Endothelial cell of umbilical vein (primary cell): ENCODE measurements at regions not wholly inside any gene's neighbourhood (a gene's known extent, or its start where the extent isn't known, plus 50 kb on each side); places are given as distances from the start of the nearest gene placed in this dataset.

Source experiments
- BruUV-seq: library from RNA; stranded (reverse); fragments of 400-500 nt; replicated peaks from 2 replicates; lab custom pipeline; 2021; lab: Mats Ljungman, UMichigan
- CTCF ChIA-PET: fragments of 300-600, 350-600 bp; sonication (Branson Sonifier 250); formaldehyde crosslinking; loops from one replicate; lab custom pipeline; 2021; ENCODE audit warnings: antibody characterized with exemption, inconsistent platforms; lab: Charles Lee
- POLR2A ChIA-PET: fragments of 300-600, 350-600 bp; sonication (Branson Sonifier 250); formaldehyde crosslinking; loops from one replicate; lab custom pipeline; 2021; ENCODE audit warnings: antibody characterized with exemption, inconsistent platforms; lab: Charles Lee
- DNase-seq: peaks from one replicate; pipeline ENCODE4 v3.0.0-alpha.2; 2011; ENCODE audit warnings: low read depth, low spot score
- FAIRE-seq: peaks from 2 replicates; lab custom pipeline; 2011; peaks lifted over from hg19 to GRCh38; lab: Jason Lieb, UNC
- H2AFZ ChIP-seq: 2 replicates; pipeline ENCODE4 v1.6.0; 2012; ENCODE audit warnings: low read depth, low read length, control low read depth, inconsistent platforms
- H3K27ac ChIP-seq: 2 replicates; pipeline ENCODE4 v1.5.1; 2011; ENCODE audit warnings: low read depth, mild to moderate bottlenecking, control low read depth, low read length, moderate library complexity; ENCODE audit not compliant: insufficient read depth
- H3K27me3 ChIP-seq, 2 experiments: 2 replicates each; pipeline versions ENCODE4 v1.6.0 to v1.6.1; 2011; ENCODE audit warnings: low read length in 2 of 2, mixed read lengths in 1 of 2; ENCODE audit not compliant: control insufficient read depth in 2 of 2, insufficient read depth in 2 of 2
- H3K36me3 ChIP-seq, 2 experiments: 2 replicates in 1 of 2; 3 replicates in 1 of 2; pipeline ENCODE4 v1.5.1; 2011; ENCODE audit warnings: low read length in 2 of 2, mild to moderate bottlenecking in 1 of 2, moderate library complexity in 1 of 2; ENCODE audit not compliant: control insufficient read depth in 2 of 2, insufficient read depth in 2 of 2; ENCODE audit errors: extremely low read depth in 1 of 2
- H3K4me1 ChIP-seq: 3 replicates; pipeline ENCODE4 v1.5.1; 2011; ENCODE audit warnings: mild to moderate bottlenecking, low read length; ENCODE audit not compliant: control insufficient read depth, insufficient read depth; ENCODE audit errors: extremely low read depth
- H3K4me2 ChIP-seq: 2 replicates; pipeline ENCODE4 v1.6.1; 2011; ENCODE audit warnings: low read length, control low read depth, mixed read lengths; ENCODE audit not compliant: insufficient read depth
- H3K4me3 ChIP-seq, 3 experiments: fragments of 200-600 bp in 1 of 3; sonication (generic), shearing (Covaris generic) in 1 of 3; replicated peaks in 1 of 3; 2 replicates each; pipeline ENCODE4 v1.5.1; 2011 to 2016; ENCODE audit warnings: control low read depth in 3 of 3, low read length in 3 of 3, mild to moderate bottlenecking in 2 of 3, inconsistent platforms in 1 of 3, low read depth in 1 of 3, moderate library complexity in 1 of 3; ENCODE audit not compliant: insufficient read depth in 1 of 3
- H3K79me2 ChIP-seq: 2 replicates; pipeline ENCODE4 v1.6.0; 2012; ENCODE audit warnings: low read length, inconsistent platforms; ENCODE audit not compliant: control insufficient read depth, insufficient read depth
- H3K9ac ChIP-seq: replicated peaks from 2 replicates; pipeline ENCODE3; 2011; ENCODE audit warnings: low read length, control low read depth; ENCODE audit not compliant: insufficient read depth; ENCODE audit errors: extremely low read depth
- H3K9me1 ChIP-seq: replicated peaks from 3 replicates; pipeline ENCODE4 v1.6.0; 2011; ENCODE audit warnings: mild to moderate bottlenecking, low read length; ENCODE audit not compliant: control insufficient read depth, insufficient read depth; ENCODE audit errors: extremely low read depth
- H3K9me3 ChIP-seq: replicated peaks from 2 replicates; pipeline ENCODE4 v1.5.1; 2012; ENCODE audit warnings: low read length, inconsistent platforms; ENCODE audit not compliant: control insufficient read depth, insufficient read depth
- H4K20me1 ChIP-seq: replicated peaks from 2 replicates; pipeline ENCODE3; 2011; ENCODE audit warnings: mild to moderate bottlenecking, low read length; ENCODE audit not compliant: control insufficient read depth, insufficient read depth; ENCODE audit errors: extremely low read depth
- CTCF ChIP-seq, 2 donors: IDR thresholded peaks; 1 replicate in 1 of 2; 2 replicates in 1 of 2; pipeline ENCODE4 v1.5.1; 2011; ENCODE audit warnings: low read length in 2 of 2, mild to moderate bottlenecking in 2 of 2, moderate library complexity in 2 of 2, control low read depth in 1 of 2, inconsistent platforms in 1 of 2, low read depth in 1 of 2; ENCODE audit not compliant: insufficient read depth in 1 of 2; ENCODE audit errors: extremely low read depth in 1 of 2
- EZH2 ChIP-seq: IDR thresholded peaks from 2 replicates; pipeline ENCODE4 v1.6.1; 2012; ENCODE audit warnings: borderline replicate concordance, low read depth, mild to moderate bottlenecking, moderate library complexity, low read length, inconsistent platforms; ENCODE audit not compliant: severe bottlenecking
- FOS ChIP-seq: IDR thresholded peaks from 2 replicates; pipeline ENCODE4 v1.6.1; 2011; ENCODE audit warnings: mild to moderate bottlenecking, low read length, moderate library complexity, borderline replicate concordance; ENCODE audit not compliant: insufficient read depth
- GATA2 ChIP-seq: IDR thresholded peaks from 2 replicates; pipeline ENCODE4 v1.7.0; 2011; ENCODE audit warnings: low read depth, mild to moderate bottlenecking, moderate library complexity, mixed read lengths, low read length; ENCODE audit not compliant: insufficient read length, insufficient read depth
- JUN ChIP-seq: IDR thresholded peaks from 2 replicates; pipeline ENCODE4 v1.6.1; 2011; ENCODE audit warnings: borderline replicate concordance, low read depth; ENCODE audit not compliant: insufficient read length, insufficient read depth
- MAX ChIP-seq: IDR thresholded peaks from 2 replicates; pipeline ENCODE4 v1.6.1; 2011; ENCODE audit not compliant: insufficient read depth, insufficient read length
- MYC ChIP-seq: IDR thresholded peaks from one replicate; pipeline ENCODE4 v1.6.1; 2011; ENCODE audit warnings: mild to moderate bottlenecking, low read depth, low read length
- POLR2A ChIP-seq: IDR thresholded peaks from 2 replicates; pipeline ENCODE4 v1.6.1; 2012; ENCODE audit warnings: low read depth, mild to moderate bottlenecking, control low read depth, low read length
- POLR2AphosphoS5 ChIP-seq: IDR thresholded peaks from 2 replicates; pipeline ENCODE4 v1.6.1; 2012; ENCODE audit warnings: low read depth, mild to moderate bottlenecking, control low read depth, low read length, moderate library complexity; ENCODE audit not compliant: insufficient read depth
- dilution Hi-C: fragments of 300-500 bp; cut with MboI; formaldehyde crosslinking; loops from one replicate; pipeline ENCODE4 v1.15.0; 2019; ENCODE audit warnings: low sequenced_read_pairs; ENCODE audit not compliant: extremely low pct_ligation_motif_present
- intact Hi-C: fragments of 100-400 bp; cut with micrococcal nuclease; formaldehyde crosslinking; loops from one replicate; pipeline ENCODE4 v1.10.0; 2022

GRCh38 chr16:35302859-35303258 lies 1843.4 kb downstream of the TP53TG3F start:
- dilution Hi-C loops: no loop called here
- POLR2A ChIA-PET: no interaction called here

More at GRCh38 chr16:35302859-35303258, 1843.4 kb downstream of the TP53TG3F start:
- Histone ChIP-seq H3K27ac (no peak overlapping the region), H3K4me3 (no peak overlapping the region), H3K4me2 (no peak overlapping the region), H3K4me1 (no peaks in the 10 kb centered on the region), H4K20me1 (no peaks in the 10 kb centered on the region), H3K36me3 (no peaks in the 10 kb centered on the region), H3K79me2 (no peaks in the 10 kb centered on the region), H3K9me1 (no peaks in the 10 kb centered on the region), H3K9me3 (peaks cover 6% of the 10 kb centered on the region), H2AFZ (no peak overlapping the region), H3K27me3 (no peaks in the 10 kb centered on the region), H3K9ac (no peak overlapping the region)
- BruUV-seq: no TSS peak
- TF ChIP-seq JUN (no peak), GATA2 (no peak), MYC (no peak), POLR2AphosphoS5 (no peak), POLR2A (no peak), MAX (no peak), EZH2 (no peak), CTCF (IDR thresholded peaks at IDR 0.05; ENCODE audit: extremely low read depth in 1 of 2, insufficient read depth in 1 of 2, low read depth in 1 of 2, low read length in 2 of 2) (no peak), FOS (no peak)
- DNase-seq (no peak), FAIRE-seq (no peak)
- intact Hi-C loops: no loop called here
- CTCF ChIA-PET: no interaction called here
